Fibroblast of skin of right biceps (primary cell): ENCODE measurements at regions not wholly inside any gene's neighbourhood (a gene's known extent, or its start where the extent isn't known, plus 50 kb on each side); places are given as distances from the start of the nearest gene placed in this dataset.

Experiments used
- DNase-seq: peaks from one replicate; pipeline ENCODE4 v3.0.0-alpha.2; 2013

GRCh38 chr1:173128742-173129141, 78.0 kb upstream of the TNFSF18 start:
- no peak for DNase-seq

GRCh38 chr1:173127369-173128307, 76.9 kb upstream of the TNFSF18 start:
- DNase-seq: no peak

GRCh38 chr1:173126421-173126820, 75.7 kb upstream of the TNFSF18 start:
- DNase-seq: no peak

GRCh38 chr1:173122958-173123852, 72.5 kb upstream of the TNFSF18 start:
- DNase-seq: peak; percentile 80

DNA sequence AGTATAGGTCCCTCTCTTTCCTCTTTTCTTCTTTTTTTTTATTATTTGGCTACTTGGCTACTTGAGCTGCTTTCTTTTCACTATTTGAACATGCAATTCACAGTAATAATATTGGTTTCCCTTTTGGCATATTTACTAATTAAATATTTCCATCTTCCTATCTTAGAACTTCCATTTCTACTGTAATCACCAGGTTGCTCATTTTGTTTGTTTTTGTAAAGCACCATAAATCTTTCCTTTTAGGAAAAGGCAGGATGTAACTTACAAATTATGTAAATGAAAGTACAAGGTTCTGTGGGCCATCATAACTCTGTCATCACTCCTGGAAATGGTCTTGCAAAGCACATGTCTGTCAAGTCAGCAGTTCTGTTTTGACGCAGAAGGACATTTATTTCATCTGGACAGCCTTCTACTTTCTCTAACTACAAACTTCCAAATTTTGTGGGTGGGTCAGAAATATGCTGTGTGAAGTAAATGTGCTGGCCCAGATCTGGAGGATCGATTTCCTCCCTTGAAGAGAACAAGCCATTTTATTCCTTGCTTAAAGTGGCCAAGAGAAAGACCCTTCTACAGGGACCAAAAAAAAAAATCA, 71.7 kb upstream of the TNFSF18 start:
- DNase-seq: peak; percentile 27

DNA sequence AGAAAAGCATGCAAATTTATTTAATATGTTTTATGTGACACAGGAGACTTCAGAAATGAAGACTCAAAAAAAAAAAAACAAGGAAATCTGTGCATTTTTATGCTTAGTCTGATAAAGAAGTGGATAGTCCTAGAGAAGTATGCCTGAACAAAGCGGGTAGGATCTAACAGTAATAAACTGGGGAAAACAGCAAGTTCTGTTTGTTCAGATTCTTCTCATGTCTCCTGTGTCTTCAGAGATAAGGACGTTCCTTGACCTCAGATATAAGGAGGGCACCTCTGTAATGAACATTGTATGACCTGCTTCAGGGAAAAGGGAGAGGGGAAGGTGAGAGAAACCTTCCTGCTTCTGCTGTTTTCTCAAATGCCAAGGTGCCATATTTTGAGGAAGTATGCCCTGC, 67.7 kb upstream of the TNFSF18 start:
- no peak for DNase-seq

DNA sequence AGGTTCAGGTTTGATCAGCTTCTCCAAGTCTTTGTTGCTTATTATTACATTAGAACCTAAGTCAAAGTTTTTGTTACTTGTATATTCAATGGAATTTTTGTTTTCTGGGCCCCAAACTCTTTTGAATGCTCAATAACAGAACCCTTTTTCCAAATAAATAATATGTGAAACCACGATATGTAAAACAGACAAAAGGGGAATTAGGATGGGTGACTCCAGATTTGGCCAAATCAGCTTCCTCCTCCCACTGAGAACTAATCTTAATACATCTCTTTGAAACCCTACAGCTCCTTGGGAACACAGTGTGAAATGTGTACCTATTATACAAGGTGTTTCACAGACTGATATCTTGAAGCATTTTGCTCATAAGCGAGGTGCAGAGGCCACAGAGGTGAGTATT, 67.0 kb upstream of the TNFSF18 start:
- DNase-seq: no peak

DNA sequence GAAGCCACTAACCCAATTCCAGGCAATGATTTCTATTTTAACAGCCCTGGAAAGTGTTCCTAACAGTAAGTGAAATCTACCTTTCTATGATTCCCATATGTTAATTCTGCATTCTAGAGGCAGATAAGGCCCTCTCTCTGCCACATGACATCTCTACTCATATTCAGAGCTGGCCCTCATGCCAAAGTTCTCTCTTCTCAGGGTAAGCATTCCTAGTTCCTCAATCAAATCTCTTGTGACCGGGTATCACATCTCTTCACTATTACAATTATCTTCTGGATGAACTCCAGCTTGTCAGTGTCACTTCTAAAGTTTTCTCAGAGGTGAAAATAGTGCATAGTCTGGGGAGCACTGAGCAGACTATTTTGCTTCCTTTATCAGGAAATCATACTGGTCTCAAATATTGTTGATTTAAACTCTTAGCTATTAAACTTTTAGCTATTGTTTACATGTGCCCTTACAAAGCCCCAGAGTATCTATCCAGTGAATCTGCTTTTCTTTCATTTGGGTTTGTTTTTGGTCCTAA, 66.4 kb upstream of the TNFSF18 start:
- no peak for DNase-seq

DNA sequence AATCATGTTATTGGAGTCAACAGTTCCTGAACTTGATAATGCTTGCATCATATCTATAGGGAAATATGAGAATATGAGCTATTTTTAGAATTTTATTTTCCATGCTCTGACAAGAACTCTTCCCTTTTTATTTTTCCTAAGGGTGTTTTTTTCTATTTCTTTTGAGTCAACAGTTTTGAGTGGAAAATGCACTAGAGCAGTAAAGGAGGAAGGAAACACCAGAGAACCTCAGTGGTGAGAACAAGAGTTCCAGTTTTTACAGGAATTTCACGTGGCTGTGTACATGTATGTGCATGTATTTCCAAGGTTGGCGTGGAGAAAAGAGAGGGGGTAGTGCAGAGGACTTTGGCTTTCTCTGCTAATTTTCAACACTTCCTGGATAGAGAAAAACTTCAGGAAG, 63.6 kb upstream of the TNFSF18 start:
- DNase-seq: no peak

DNA sequence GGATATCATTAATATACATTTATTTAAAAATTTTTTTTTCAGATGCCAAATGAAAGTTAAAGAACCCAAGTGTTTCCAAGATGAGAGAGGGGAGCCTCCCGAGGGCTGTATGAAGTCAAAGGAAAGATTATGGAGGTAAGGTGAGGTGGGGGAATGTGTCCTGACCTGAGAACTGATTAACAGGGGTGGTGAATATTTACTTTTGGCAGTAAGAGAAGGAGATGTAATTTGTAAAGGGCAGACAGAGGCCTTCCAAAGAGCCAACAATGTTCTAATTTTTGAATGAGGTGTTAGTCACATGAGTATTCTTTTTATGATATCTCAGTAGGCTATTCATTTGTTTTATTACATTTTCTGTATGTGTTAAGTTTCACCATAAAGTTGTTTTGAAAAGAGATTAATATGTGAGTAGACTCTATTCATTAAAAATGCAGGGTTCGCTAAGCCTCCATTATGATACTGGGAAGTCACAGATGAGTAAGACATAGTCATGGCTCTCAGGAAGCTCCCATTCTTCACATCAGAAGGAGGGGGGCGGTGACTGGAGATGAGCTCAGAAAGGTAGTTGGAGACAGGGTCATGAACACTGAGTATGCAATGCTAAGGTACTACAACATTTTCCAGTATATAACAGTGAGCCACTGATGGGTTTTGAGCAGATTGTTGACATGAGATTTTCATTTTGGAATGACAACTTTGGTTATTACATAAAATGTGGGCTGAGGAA, 62.4 kb upstream of the TNFSF18 start:
- peak; percentile 75 for DNase-seq

DNA sequence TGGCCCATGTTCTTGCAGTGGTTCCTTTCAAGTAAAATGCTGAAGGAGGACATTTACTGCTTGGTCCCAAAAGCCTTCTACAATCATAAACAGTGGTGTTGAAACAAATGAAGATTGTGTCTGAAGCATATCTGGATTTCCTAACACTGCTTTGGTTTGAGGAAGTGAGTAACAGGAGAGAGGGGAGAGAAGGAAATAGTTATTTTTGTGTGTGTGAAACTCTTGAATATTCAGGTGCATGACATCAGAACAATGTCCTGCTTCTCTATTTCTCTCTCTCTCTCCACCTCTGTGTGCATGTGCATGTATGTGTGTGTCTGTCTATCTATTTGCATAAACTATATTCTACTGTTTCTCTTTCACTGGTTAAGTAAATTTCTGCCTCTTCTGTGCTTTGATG, 61.4 kb upstream of the TNFSF18 start:
- no peak for DNase-seq

- no peak for DNase-seq
Measured at GRCh38 chr1:173107696-173108095, 57.0 kb upstream of the TNFSF18 start.

DNA sequence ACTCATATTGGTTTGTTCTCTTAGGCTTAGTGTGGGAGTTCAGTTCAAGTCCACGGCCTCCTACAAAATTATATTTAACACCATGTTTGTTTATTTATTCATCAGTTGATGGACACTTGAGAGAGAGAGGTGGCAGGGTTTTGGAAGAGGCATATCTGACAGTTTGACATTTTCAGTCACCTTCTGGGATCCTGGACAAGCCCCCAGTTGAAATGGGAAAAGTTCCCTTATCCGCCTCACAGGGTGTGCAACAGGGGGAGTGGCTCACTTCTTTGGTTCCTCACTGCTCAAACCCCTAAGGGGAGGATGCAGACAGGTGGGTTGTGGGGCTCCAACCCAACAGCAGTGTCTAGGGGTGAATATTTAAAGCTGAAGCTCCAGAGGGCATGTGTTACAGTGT, 52.3 kb upstream of the TNFSF18 start:
- peak; percentile 5 for DNase-seq

GRCh38 chr1:173101589-173101988, 50.8 kb upstream of the TNFSF18 start:
- no peak for DNase-seq

DNA sequence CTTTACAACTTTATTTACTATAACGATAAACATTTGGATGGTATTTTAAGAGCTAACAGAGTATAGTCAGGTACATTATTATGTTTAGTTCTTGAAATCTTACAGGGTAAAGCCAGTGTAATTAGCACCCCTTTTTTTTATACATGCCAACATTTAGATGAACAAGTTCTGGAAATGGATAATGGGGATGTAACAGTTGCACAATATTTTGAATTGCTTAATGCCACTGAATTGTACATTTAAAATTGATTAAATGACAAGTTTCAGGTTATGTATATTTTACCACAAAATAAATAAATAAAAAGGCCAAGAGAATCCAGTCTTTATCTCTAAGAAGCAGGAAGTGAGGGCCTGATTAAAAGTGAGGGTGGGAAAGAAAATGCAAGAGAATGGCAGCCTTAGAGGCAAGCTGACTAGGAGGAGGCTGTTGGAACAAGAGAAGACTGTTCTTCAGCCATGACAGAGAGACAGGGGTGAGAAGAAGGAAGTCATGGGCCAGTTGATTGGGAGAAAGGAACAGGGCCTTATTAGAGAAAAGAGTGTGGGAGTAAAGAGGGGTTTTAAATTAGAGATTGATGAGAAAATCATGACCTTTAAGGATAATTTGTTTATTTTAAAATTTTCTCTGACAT, 49.9 kb upstream of the TNFSF18 start:
- no peak for DNase-seq
